Smooth muscle cell (in vitro differentiated cells): ENCODE measurements at regions not wholly inside any gene's neighbourhood (a gene's known extent, or its start where the extent isn't known, plus 50 kb on each side); places are given as distances from the start of the nearest gene placed in this dataset.

ENCODE experiments used
- DNase-seq: peaks from one replicate; lab custom pipeline; 2025; ENCODE audit not compliant: unreplicated experiment; lab: John Stamatoyannopoulos, UW
- H2AFZ ChIP-seq: fragments of 200-600 bp; sonication (generic); 2 replicates; pipeline ENCODE4 v1.6.0; 2016; ENCODE audit warnings: antibody characterized with exemption, low read depth, mild to moderate bottlenecking
- H3F3A ChIP-seq: fragments of 200-600 bp; sonication (generic); 2 replicates; pipeline ENCODE4 v1.6.0; 2017; ENCODE audit warnings: antibody characterized with exemption, low read depth
- H3K27ac ChIP-seq: fragments of 200-600 bp; sonication (generic); 2 replicates; pipeline ENCODE4 v1.5.1; 2016; ENCODE audit warnings: low read depth, mild to moderate bottlenecking
- H3K27me3 ChIP-seq: fragments of 200-600 bp; sonication (generic); 2 replicates; pipeline ENCODE4 v1.6.1; 2016; ENCODE audit warnings: low read depth, mild to moderate bottlenecking
- H3K36me3 ChIP-seq: fragments of 200-600 bp; sonication (generic); 2 replicates; pipeline ENCODE4 v1.5.1; 2016; ENCODE audit warnings: low read depth
- H3K4me1 ChIP-seq: fragments of 200-600 bp; sonication (generic); 2 replicates; pipeline ENCODE4 v1.5.1; 2016; ENCODE audit warnings: low read depth
- H3K4me2 ChIP-seq: fragments of 200-600 bp; sonication (generic); 2 replicates; pipeline ENCODE4 v1.6.0; 2016; ENCODE audit warnings: mild to moderate bottlenecking
- H3K4me3 ChIP-seq: fragments of 200-600 bp; sonication (generic); 2 replicates; pipeline ENCODE4 v1.5.1; 2016; ENCODE audit warnings: mild to moderate bottlenecking
- H3K79me2 ChIP-seq: fragments of 200-600 bp; sonication (generic); 2 replicates; pipeline ENCODE4 v1.6.0; 2016; ENCODE audit warnings: low read depth, mild to moderate bottlenecking
- H3K9ac ChIP-seq: fragments of 200-600 bp; sonication (generic); 2 replicates; pipeline ENCODE4 v1.6.0; 2016; ENCODE audit warnings: low read depth
- H3K9me3 ChIP-seq: fragments of 200-600 bp; sonication (generic); replicated peaks from 2 replicates; pipeline ENCODE4 v1.5.1; 2016; ENCODE audit warnings: low read depth
- H4K20me1 ChIP-seq: fragments of 200-600 bp; sonication (generic); 2 replicates; pipeline ENCODE4 v1.6.0; 2016; ENCODE audit warnings: low read depth
- CTCF ChIP-seq: fragments of 200-600 bp; sonication (generic); IDR thresholded peaks from 2 replicates; pipeline ENCODE4 v1.5.1; 2017; ENCODE audit warnings: borderline replicate concordance, mild to moderate bottlenecking, antibody characterized with exemption; ENCODE audit not compliant: insufficient read depth, poor library complexity, severe bottlenecking
- WGBS: methylation state at CpG from one replicate; pipeline ENCODE4 v1.1.7; 2016; ENCODE audit warnings: low lambda C conversion rate; 5-methylcytosine and 5-hydroxymethylcytosine counted together

- no peak for TF ChIP-seq CTCF
- H3K27ac ChIP-seq = no peak overlapping the region
- no peaks in the 10 kb centered on the region for H3K27me3 ChIP-seq
- no peak overlapping the region for H2AFZ ChIP-seq
- H3K4me2 ChIP-seq = no peak overlapping the region
- WGBS = 90% methylated on average over 2 of the region's 2 CpGs
- no peak overlapping the region for H3K9ac ChIP-seq
- H3F3A ChIP-seq = no peaks in the 10 kb centered on the region
- H3K36me3 ChIP-seq = no peaks in the 10 kb centered on the region
- no peaks in the 10 kb centered on the region for H3K4me1 ChIP-seq
- H3K4me3 ChIP-seq = no peak overlapping the region
- no peak for DNase-seq
- H3K9me3 ChIP-seq = no peaks in the 10 kb centered on the region
- no peaks in the 10 kb centered on the region for H3K79me2 ChIP-seq
- no peaks in the 10 kb centered on the region for H4K20me1 ChIP-seq
Observed at GRCh38 chr15:94563456-94563855, 332.1 kb downstream of the MCTP2 start.

GRCh38 chr15:94576889-94577533 lies 345.6 kb downstream of the MCTP2 start:
- no peak for DNase-seq
- Histone ChIP-seq H3F3A (no peaks in the 10 kb centered on the region), H3K9ac (no peak overlapping the region), H3K4me1 (no peaks in the 10 kb centered on the region), H3K79me2 (no peaks in the 10 kb centered on the region), H3K27me3 (no peaks in the 10 kb centered on the region), H4K20me1 (no peaks in the 10 kb centered on the region), H3K36me3 (no peaks in the 10 kb centered on the region), H3K4me3 (no peak overlapping the region), H3K27ac (no peak overlapping the region), H3K4me2 (no peak overlapping the region), H3K9me3 (no peaks in the 10 kb centered on the region), H2AFZ (no peak overlapping the region)
- 49% methylated on average over 12 of the region's 12 CpGs for WGBS
- TF ChIP-seq CTCF = peak; percentile 45

- no peak overlapping the region for H3K4me3 ChIP-seq
- no peaks in the 10 kb centered on the region for H3K27me3 ChIP-seq
- no peak overlapping the region for H3K27ac ChIP-seq
- no peaks in the 10 kb centered on the region for H4K20me1 ChIP-seq
- H3K9ac ChIP-seq = no peak overlapping the region
- H3K79me2 ChIP-seq = no peaks in the 10 kb centered on the region
- WGBS = 93% methylated on average over 5 of the region's 5 CpGs
- no peak for TF ChIP-seq CTCF
- DNase-seq = no peak
- no peaks in the 10 kb centered on the region for H3K36me3 ChIP-seq
- H3F3A ChIP-seq = peaks cover 3% of the 10 kb centered on the region
- no peak overlapping the region for H3K4me2 ChIP-seq
- H3K9me3 ChIP-seq = no peaks in the 10 kb centered on the region
- no peaks in the 10 kb centered on the region for H3K4me1 ChIP-seq
- no peak overlapping the region for H2AFZ ChIP-seq
Observed at GRCh38 chr15:94579286-94579685, 347.9 kb downstream of the MCTP2 start.

GRCh38 chr15:94580211-94580885 lies 349.0 kb downstream of the MCTP2 start:
- no peaks in the 10 kb centered on the region for H3K79me2 ChIP-seq
- H3F3A ChIP-seq = peaks cover 4% of the 10 kb centered on the region
- no peaks in the 10 kb centered on the region for H3K36me3 ChIP-seq
- no peak overlapping the region for H3K4me2 ChIP-seq
- TF ChIP-seq CTCF = no peak
- no peaks in the 10 kb centered on the region for H4K20me1 ChIP-seq
- no peak overlapping the region for H2AFZ ChIP-seq
- no peak overlapping the region for H3K27ac ChIP-seq
- DNase-seq = no peak
- no peaks in the 10 kb centered on the region for H3K4me1 ChIP-seq
- H3K27me3 ChIP-seq = no peaks in the 10 kb centered on the region
- no peaks in the 10 kb centered on the region for H3K9me3 ChIP-seq
- 67% methylated on average over 12 of the region's 12 CpGs for WGBS
- no peak overlapping the region for H3K4me3 ChIP-seq
- H3K9ac ChIP-seq = no peak overlapping the region
